NCI-H526 treated with DMSO at 0.1 percent for 48 hours (cell line): ENCODE measurements at regions not wholly inside any gene's neighbourhood (a gene's known extent, or its start where the extent isn't known, plus 50 kb on each side); places are given as distances from the start of the nearest gene placed in this dataset.

Source experiments
- DNase-seq: peaks from one replicate; lab custom pipeline; 2025; lab: John Stamatoyannopoulos, UW

GRCh38 chr17:14813649-14814370 is 451.3 kb downstream of the PMP22 start:
- DNase-seq: no peak

GRCh38 chr17:14808425-14808824 is 456.7 kb downstream of the PMP22 start:
- no peak for DNase-seq

DNA sequence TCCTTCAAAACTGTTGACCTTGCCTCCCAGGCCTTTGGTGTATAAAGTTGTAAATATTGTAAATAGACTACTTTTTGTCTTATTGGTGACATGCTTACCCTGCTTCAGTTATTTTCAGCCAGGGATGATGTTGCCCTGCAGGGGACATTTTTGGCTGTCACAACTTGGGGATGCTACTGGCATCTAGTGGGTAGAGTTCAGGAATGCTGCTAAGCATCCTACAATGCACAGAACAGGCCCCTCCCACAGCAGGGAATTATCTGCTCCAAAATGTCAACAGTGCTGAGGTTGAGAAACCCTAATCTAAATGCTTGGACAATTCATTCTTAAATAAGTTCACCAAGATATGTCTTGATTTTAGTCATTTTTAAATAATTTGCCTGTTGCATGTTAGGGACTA is 459.8 kb downstream of the PMP22 start:
- DNase-seq: no peak

GRCh38 chr17:14803826-14804225 is 461.3 kb downstream of the PMP22 start:
- no peak for DNase-seq

GRCh38 chr17:14797801-14798200 is 467.3 kb downstream of the PMP22 start:
- DNase-seq: no peak

DNA sequence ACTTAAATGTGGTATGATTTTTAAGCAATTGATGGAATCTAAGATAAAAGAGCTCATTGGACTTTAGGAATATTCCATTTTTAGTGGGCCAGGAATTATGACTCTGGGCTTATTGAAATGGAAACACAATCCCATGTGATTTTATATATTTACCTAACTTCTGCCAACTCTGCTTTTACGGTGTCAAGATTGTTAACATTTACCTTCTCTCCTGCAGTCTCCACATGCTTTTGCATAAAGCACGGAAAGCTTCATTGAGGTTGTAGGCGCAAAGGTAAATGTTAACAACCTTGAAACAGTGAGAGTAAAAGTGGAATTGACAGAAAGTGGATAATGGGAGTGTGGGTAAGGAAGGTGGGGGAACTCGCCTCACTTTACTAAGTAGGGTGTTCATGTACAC is 468.1 kb downstream of the PMP22 start:
- DNase-seq: no peak

- no peak for DNase-seq
Observed at GRCh38 chr17:14794961-14795360, 470.2 kb downstream of the PMP22 start.

DNA sequence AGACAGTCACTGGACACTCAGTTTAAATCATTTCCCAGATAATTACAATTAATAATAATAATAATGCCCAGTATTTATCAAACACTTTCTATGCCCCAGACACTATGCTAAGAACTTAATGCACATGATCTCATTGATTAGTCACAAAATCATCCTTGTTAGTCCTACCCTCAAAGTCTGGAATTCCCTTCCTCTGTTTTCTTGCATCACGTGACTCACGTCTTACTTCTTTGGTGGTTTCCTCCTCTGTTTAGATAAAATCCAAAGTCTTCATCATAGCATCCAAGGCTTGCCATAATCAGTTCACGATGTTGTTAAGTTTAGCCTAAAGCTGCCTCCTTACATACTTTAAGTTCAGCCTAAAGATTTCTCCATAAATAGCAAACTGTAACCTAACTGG is 471.9 kb downstream of the PMP22 start:
- no peak for DNase-seq

- no peak for DNase-seq
Observed at GRCh38 chr17:14792746-14793145, 472.4 kb downstream of the PMP22 start.

- no peak for DNase-seq
Observed at GRCh38 chr17:14791221-14791620, 473.9 kb downstream of the PMP22 start.

- no peak for DNase-seq
Observed at GRCh38 chr17:14790521-14790920, 474.6 kb downstream of the PMP22 start.

- no peak for DNase-seq
Observed at GRCh38 chr17:14784997-14785696, 480.0 kb downstream of the PMP22 start.

DNA sequence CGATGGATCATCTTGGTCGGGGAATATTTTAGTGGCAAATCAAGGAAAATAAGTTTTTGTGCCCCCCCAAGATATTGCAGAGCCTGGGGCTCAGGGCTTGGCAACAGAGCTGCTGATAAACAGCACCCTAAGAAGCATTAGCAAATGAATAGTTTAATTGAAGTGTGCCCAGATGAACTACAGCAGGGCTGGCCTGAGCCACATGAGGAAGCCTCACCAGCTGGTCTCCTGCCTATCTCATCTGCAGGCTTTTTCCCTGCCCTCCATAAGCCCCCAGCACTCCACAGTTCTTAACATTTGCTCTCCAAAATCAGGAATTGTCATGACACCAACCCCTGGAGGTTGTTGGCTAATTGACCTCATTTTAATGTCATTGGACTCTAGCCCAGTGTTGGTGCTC is 480.2 kb downstream of the HS3ST3B1 start:
- DNase-seq: no peak

DNA sequence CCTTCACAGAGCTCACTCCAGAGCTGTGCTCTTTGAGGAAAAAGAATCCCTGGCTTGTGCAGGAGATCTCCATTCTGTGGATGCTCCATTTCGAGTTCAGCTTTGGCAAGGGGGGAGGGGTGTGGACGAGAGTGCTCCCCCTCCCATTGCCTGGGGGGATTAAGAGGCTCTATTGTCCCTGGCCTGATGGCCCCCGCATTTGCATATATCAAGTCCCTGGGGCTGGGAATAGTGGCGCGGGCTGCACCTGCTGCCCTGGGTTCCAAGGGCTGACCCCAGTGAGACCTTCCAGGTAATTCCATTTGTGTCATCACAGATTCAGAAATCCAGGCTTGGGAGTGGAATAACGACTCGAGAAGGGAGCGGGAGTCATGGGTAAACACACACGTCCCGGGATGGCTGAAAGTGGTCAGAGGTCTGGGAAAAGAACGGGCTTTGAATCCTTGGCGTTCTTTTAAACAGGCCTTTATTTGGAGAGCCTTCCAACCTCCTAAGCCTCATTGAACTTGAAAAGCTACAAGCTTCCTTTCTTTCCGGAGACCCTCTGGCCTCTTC is 479.3 kb downstream of the HS3ST3B1 start:
- DNase-seq: no peak

- no peak for DNase-seq
Observed at GRCh38 chr17:14779241-14779640, 478.4 kb downstream of the HS3ST3B1 start.

DNA sequence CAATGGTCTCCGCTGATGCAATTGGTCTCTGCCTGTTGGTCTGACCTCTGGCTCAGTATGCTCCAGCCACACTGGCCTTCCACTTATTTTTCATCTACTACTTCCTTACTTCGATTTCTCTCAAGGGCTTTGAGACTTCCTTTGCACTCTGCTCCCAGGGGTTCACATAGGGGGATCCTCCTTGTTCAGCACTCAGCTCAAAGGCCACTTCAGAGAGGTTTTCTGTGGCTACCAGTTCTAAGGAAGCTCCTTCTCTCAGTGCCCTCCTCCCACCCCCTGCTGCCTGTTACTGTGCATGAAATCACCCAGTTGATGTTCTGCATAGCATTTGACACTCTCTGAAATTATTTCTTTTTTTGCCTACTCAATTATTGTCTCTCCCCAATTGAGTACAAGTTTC is 476.4 kb downstream of the HS3ST3B1 start:
- DNase-seq: no peak

- no peak for DNase-seq
Observed at GRCh38 chr17:14776791-14777190, 475.9 kb downstream of the HS3ST3B1 start.

- no peak for DNase-seq
Observed at GRCh38 chr17:14775731-14776492, 475.0 kb downstream of the HS3ST3B1 start.

GRCh38 chr17:14774774-14775173 is 473.9 kb downstream of the HS3ST3B1 start:
- no peak for DNase-seq

GRCh38 chr17:14772776-14773175 is 471.9 kb downstream of the HS3ST3B1 start:
- DNase-seq: no peak

- no peak for DNase-seq
Observed at GRCh38 chr17:14771543-14771942, 470.7 kb downstream of the HS3ST3B1 start.

GRCh38 chr17:14768923-14769322 is 468.0 kb downstream of the HS3ST3B1 start:
- no peak for DNase-seq
